Panc1 (cell line): ENCODE measurements at regions not wholly inside any gene's neighbourhood (a gene's known extent, or its start where the extent isn't known, plus 50 kb on each side); places are given as distances from the start of the nearest gene placed in this dataset.

Experiments used
- ATAC-seq: fragments of 200-7000 bp; cut with Tn5 transposase; 2 replicates; pipeline ENCODE4 v1.9.1; 2020; ENCODE audit warnings: mild to moderate bottlenecking, moderate library complexity
- BruUV-seq: library from RNA; stranded (reverse); fragments of 400-500 nt; replicated peaks from 2 replicates; lab custom pipeline; 2021; lab: Mats Ljungman, UMichigan
- CTCF ChIA-PET: fragments of 300-600 bp; sonication (Branson Sonifier 250); formaldehyde crosslinking; loops from one replicate; lab custom pipeline; 2022; ENCODE audit warnings: antibody characterized with exemption; lab: Charles Lee
- POLR2A ChIA-PET: fragments of 300-600 bp; sonication (Branson Sonifier 250); formaldehyde crosslinking; loops from one replicate; lab custom pipeline; 2022; ENCODE audit warnings: antibody characterized with exemption; lab: Charles Lee
- DNase-seq: peaks from one replicate; pipeline ENCODE4 v3.0.0-alpha.2; 2010; ENCODE audit warnings: low read depth, low spot score
- H3K27ac ChIP-seq: 2 replicates; pipeline ENCODE4 v1.5.1; 2011; ENCODE audit warnings: mild to moderate bottlenecking, low read length, inconsistent platforms
- H3K27me3 ChIP-seq: fragments of 200-500 bp; sonication (Bioruptor generic); 2 replicates; pipeline ENCODE4 v1.6.0; 2014; ENCODE audit warnings: low read length, inconsistent platforms; ENCODE audit not compliant: control insufficient read depth, insufficient read depth
- H3K36me3 ChIP-seq: fragments of 200-500 bp; sonication (Bioruptor generic); 2 replicates; pipeline ENCODE4 v1.5.1; 2014; ENCODE audit warnings: inconsistent platforms, mild to moderate bottlenecking, low read length, moderate library complexity; ENCODE audit not compliant: control insufficient read depth, insufficient read depth
- H3K4me1 ChIP-seq: 2 replicates; pipeline ENCODE4 v1.5.1; 2011; ENCODE audit warnings: inconsistent platforms, mild to moderate bottlenecking, low read length, moderate library complexity; ENCODE audit not compliant: control insufficient read depth, insufficient read depth
- H3K4me3 ChIP-seq, 2 experiments: 2 replicates each; pipeline ENCODE4 v1.5.1; 2011 to 2012; ENCODE audit warnings: low read depth in 2 of 2, low read length in 2 of 2, mild to moderate bottlenecking in 2 of 2, inconsistent platforms in 1 of 2, moderate library complexity in 1 of 2
- H3K9me3 ChIP-seq: fragments of 200-500 bp; sonication (Bioruptor generic); 2 replicates; pipeline ENCODE4 v1.5.1; 2014; ENCODE audit warnings: low read depth, mild to moderate bottlenecking, inconsistent platforms, low read length, moderate library complexity; ENCODE audit not compliant: control insufficient read depth, insufficient read depth
- POLR2AphosphoS5 ChIP-seq: IDR thresholded peaks from 2 replicates; pipeline ENCODE4 v1.6.1; 2012; ENCODE audit warnings: mild to moderate bottlenecking, low read depth, low read length, moderate library complexity
- SIN3A ChIP-seq: IDR thresholded peaks from 2 replicates; pipeline ENCODE4 v1.6.1; 2012; ENCODE audit warnings: low read depth, mild to moderate bottlenecking, low read length, moderate library complexity, borderline replicate concordance; ENCODE audit not compliant: insufficient read depth
- TCF7L2 ChIP-seq: IDR thresholded peaks from 2 replicates; pipeline ENCODE4 v1.6.1; 2011; ENCODE audit warnings: mild to moderate bottlenecking, low read depth, low read length, inconsistent platforms
- in situ Hi-C: cut with HindIII; loops from 2 replicates; pipeline ENCODE4 v1.10.0; 2016; ENCODE audit warnings: low sequenced_read_pairs, low pct_unique_long_range_greater_than_20kb
- intact Hi-C: fragments of 100-400 bp; cut with micrococcal nuclease; formaldehyde crosslinking; loops from one replicate; pipeline ENCODE4 v1.10.0; 2022; ENCODE audit not compliant: unreplicated experiment
- TF ChIP-seq, protein P1 (sequence below): fragments of 450-650 bp; IDR thresholded peaks from 2 replicates; pipeline ENCODE4 v1.5.1; 2017; ENCODE audit warnings: mild to moderate bottlenecking
- TF ChIP-seq, protein P2 (sequence below), 2 experiments: IDR thresholded peaks; 2 replicates each; pipeline ENCODE4 v1.6.1; 2011 to 2012; ENCODE audit warnings: low read depth in 2 of 2, control low read depth in 1 of 2, low read length in 1 of 2, mild to moderate bottlenecking in 1 of 2, moderate library complexity in 1 of 2; ENCODE audit not compliant: insufficient read depth in 1 of 2

DNA sequence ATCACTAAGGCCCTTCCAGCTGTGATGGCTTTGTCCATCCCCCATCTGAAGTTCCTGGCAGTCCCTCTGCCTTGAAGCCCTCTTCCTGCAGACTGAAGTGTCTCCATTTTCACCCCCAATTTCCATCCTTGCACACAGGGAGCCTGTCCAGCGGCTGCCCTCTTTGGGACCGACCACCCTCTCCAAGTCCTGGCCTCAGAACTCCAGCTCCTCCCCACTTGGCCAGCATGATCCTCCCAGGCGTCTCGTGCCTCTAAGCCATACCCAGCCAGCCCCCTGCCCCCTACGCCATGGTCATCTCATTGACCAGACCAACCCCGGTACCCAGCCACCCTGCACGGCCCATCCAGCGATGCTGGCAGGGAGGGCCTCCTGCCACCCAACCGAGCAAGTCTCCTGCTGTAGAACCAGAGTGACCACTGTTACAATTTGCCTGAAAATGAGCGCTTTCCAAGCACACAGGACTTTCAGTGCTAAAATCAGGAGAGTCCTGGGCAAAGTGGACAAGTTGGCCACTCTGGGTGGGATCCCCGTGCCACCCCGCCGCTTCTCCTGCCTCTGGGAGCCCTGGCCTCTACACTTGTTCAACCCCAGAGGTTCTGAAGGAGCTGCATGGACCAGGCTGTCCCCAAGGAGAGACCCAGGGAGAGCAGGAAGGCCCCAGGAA is 362.0 kb downstream of the SEC14L1 start:
- Histone ChIP-seq H3K4me1 (no peaks in the 10 kb centered on the region), H3K27me3 (no peaks in the 10 kb centered on the region), H3K36me3 (peaks cover 5% of the 10 kb centered on the region; the same call in 1 of the 2 replicates), H3K4me3 (no peak overlapping the region), H3K9me3 (no peaks in the 10 kb centered on the region), H3K27ac (no peak overlapping the region)
- in situ Hi-C loops (no loop called here), intact Hi-C loops (no loop called here)
- DNase-seq (no peak), ATAC-seq (no peak)
- ChIA-PET POLR2A (no interaction called here), CTCF (no interaction called here)
- BruUV-seq, result no TSS peak
- TF ChIP-seq, protein P1, sequence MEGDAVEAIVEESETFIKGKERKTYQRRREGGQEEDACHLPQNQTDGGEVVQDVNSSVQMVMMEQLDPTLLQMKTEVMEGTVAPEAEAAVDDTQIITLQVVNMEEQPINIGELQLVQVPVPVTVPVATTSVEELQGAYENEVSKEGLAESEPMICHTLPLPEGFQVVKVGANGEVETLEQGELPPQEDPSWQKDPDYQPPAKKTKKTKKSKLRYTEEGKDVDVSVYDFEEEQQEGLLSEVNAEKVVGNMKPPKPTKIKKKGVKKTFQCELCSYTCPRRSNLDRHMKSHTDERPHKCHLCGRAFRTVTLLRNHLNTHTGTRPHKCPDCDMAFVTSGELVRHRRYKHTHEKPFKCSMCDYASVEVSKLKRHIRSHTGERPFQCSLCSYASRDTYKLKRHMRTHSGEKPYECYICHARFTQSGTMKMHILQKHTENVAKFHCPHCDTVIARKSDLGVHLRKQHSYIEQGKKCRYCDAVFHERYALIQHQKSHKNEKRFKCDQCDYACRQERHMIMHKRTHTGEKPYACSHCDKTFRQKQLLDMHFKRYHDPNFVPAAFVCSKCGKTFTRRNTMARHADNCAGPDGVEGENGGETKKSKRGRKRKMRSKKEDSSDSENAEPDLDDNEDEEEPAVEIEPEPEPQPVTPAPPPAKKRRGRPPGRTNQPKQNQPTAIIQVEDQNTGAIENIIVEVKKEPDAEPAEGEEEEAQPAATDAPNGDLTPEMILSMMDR, result no peak
- TF ChIP-seq POLR2AphosphoS5 (no peak; the same call in none of the 2 replicates), SIN3A (no peak), TCF7L2 (no peak)
- TF ChIP-seq, protein P2, sequence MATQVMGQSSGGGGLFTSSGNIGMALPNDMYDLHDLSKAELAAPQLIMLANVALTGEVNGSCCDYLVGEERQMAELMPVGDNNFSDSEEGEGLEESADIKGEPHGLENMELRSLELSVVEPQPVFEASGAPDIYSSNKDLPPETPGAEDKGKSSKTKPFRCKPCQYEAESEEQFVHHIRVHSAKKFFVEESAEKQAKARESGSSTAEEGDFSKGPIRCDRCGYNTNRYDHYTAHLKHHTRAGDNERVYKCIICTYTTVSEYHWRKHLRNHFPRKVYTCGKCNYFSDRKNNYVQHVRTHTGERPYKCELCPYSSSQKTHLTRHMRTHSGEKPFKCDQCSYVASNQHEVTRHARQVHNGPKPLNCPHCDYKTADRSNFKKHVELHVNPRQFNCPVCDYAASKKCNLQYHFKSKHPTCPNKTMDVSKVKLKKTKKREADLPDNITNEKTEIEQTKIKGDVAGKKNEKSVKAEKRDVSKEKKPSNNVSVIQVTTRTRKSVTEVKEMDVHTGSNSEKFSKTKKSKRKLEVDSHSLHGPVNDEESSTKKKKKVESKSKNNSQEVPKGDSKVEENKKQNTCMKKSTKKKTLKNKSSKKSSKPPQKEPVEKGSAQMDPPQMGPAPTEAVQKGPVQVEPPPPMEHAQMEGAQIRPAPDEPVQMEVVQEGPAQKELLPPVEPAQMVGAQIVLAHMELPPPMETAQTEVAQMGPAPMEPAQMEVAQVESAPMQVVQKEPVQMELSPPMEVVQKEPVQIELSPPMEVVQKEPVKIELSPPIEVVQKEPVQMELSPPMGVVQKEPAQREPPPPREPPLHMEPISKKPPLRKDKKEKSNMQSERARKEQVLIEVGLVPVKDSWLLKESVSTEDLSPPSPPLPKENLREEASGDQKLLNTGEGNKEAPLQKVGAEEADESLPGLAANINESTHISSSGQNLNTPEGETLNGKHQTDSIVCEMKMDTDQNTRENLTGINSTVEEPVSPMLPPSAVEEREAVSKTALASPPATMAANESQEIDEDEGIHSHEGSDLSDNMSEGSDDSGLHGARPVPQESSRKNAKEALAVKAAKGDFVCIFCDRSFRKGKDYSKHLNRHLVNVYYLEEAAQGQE (IDR thresholded peaks at IDR 0.05; ENCODE audit: insufficient read depth in 1 of 2, low read depth in 2 of 2, low read length in 1 of 2), result no peak

DNA sequence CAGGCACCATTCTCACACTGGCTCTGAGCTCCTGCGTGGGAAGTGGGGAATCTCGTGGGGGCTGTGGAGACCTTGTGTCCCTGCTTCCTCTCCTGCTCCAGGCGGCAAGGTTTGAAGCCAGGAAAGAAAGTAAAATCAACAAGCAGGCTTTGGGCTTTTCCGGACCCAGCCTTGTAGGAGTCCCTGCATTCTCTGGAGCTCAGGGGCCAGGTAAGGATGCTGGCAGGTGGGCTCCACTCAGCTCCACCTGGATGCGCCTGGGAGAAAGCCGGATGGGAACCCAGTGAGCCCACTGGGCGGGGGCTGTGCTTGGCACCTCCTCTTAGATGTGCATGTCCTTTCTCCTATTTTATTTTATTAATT is 362.5 kb downstream of the SEC14L1 start:
- ChIA-PET POLR2A (no interaction called here), CTCF (no interaction called here)
- peaks cover 2% of the 10 kb centered on the region; the same call in 1 of the 2 replicates for H3K36me3 ChIP-seq
- ATAC-seq (no peak), DNase-seq (no peak)
- TF ChIP-seq SIN3A (no peak), TCF7L2 (no peak), POLR2AphosphoS5 (no peak; the same call in 1 of the 2 replicates)
- TF ChIP-seq, protein P1, result no peak
- TF ChIP-seq, protein P2 (IDR thresholded peaks at IDR 0.05; ENCODE audit: insufficient read depth in 1 of 2, low read depth in 2 of 2, low read length in 1 of 2), result no peak
- H3K27ac ChIP-seq, result no peak overlapping the region
- intact Hi-C loops, result no loop called here
- H3K4me1 ChIP-seq, result no peaks in the 10 kb centered on the region
- no TSS peak for BruUV-seq
- in situ Hi-C loops, result no loop called here
- no peaks in the 10 kb centered on the region for H3K27me3 ChIP-seq
- no peak overlapping the region for H3K4me3 ChIP-seq
- H3K9me3 ChIP-seq, result no peaks in the 10 kb centered on the region
